GM18907 (cell line): ENCODE measurements at regions not wholly inside any gene's neighbourhood (a gene's known extent, or its start where the extent isn't known, plus 50 kb on each side); places are given as distances from the start of the nearest gene placed in this dataset.

Experiments used
- ATAC-seq: cut with Tn5 transposase; IDR thresholded peaks from one replicate; pipeline ENCODE4 v1.9.1; 2021; ENCODE audit warnings: mild to moderate bottlenecking, moderate library complexity; ENCODE audit not compliant: unreplicated experiment

DNA sequence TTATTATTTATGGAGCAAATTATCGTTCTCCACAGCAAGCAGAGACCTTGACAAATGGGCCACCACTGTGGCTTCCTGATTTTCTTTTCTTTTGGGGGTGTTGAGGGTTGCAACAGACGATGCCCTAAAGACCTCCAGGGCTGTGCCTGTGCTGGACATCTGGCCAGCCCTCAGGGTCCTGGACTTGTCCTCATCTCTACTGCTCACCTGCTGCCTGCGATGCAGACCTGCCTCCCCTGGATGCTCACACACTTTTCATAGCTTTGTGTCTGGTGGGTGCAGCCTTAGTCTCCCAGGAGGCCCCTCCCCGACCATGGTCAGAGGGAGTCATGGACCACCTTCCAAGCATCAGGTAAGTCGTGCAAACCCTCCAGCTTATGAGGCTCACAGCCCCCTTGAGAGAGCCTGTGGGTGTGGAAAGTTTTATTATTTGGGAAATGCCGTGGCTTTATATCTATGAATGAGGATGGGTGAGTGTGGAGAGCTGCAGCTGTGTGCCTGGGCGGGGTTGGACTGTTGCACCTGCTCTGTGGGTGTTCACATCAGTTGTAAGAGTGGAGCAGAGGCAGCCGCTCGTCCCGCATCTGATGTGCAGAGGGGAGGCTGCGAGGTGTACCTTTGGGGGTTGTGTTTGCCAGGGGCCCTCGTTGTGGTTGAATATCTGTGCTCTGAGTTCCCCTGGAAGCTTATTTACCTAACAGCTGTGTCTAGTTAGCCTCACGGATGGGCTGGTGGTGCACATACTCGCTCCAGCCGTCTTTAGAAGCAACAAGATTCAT is 126.3 kb upstream of the IRX4 start:
- ATAC-seq = no peak

GRCh38 chr5:2007878-2008501 is 125.3 kb upstream of the IRX4 start:
- ATAC-seq = no peak

- no peak for ATAC-seq
These were observed 124.8 kb upstream of the IRX4 start for GRCh38 chr5:2007496-2007877.

DNA sequence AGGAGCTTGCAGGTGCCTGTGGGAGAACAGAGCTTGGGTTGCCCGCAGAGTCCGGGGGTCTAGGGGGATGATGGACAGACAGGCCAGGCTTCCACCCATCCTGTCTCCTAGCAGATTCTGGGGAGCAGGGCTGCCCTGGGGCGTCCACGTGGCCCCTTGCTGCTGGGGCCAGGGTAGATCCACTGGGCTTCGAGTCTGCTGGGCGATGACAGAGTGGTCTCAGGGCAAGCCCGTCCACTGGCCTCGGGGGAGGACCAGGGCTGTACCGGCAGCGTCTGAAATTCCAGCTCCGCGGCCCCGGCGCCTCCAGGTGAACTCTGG is 124.2 kb upstream of the IRX4 start:
- ATAC-seq = no peak

GRCh38 chr5:2006193-2006970 is 123.7 kb upstream of the IRX4 start:
- no peak for ATAC-seq

DNA sequence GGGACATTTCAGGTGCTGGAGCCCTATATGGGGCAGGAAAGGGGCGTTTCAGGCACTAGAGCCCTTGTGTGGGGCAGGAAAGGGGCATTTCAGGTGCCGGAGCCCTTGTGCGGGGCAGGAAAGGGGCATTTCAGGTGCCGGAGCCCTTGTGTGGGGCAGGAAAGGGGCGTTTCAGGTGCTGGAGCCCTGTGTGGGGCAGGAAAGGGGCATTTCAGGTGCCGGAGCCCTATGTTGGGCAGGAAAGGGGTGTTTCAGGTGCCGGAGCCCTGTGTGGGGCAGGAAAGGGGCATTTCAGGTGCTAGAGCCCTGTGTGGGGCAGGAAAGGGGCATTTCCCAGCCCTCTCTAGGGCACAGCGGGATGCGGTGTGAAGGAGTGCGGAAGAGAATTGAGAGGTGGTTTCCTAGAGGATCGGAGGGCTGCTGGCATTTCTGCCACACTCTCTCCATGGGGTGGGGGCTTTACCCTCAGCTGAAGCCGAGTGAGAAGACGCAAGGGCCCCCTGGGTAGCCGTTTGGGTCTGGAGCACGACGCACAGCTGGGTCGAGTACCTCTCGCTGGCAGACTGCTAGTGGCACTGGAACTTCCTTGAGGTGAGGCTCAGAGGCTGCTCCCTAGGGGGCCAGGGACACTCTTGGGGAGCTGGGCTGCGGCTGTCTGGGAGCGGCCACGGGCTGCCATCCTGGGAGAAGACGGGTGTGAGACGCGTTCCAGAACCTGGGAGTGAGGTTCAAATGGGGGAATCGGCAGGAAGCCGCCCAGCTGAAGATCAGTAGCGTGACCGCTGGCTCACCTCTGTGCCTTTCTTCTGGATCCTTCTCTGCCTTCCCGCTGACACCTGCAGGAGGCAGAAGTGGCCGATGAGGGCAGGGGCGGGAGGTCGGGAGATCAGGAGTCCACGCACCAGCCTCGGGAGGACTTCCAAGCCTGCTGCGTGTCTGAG is 122.6 kb upstream of the IRX4 start:
- no peak for ATAC-seq

DNA sequence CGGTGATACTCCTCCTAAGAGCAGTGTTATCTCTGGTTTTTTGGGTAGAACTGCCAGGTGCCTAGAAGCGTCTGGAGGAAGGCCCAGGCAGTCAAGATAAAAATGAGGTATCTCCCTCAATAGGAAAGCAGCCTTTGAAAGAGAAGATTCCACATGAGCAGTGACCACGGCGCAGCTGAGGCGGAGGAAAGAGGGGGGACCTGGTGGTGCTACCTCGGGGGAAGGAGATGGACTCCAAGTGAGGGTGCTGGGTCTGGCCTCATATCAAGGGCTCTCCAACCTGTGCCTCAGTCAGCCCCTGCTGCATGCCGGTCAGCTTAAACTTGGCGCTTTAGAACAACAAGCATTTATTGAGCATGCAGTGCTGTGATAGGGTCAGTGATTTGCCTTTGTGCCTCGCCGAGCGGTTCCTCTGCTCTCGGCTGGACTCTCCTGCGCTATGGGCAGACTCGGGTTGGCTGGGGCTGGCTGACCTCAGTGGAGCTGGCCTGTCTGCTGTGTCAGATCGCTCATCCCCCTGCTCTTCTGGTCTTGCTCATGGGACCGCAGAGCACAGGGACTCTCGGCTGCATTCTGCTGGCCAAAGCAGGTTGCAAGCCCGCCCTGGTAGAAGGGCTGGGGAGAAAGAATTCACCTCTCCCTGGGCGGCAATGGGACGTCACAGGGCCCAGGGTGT is 121.1 kb upstream of the IRX4 start:
- ATAC-seq = no peak

- no peak for ATAC-seq
These were observed 120.5 kb upstream of the IRX4 start for GRCh38 chr5:2003206-2003605.

DNA sequence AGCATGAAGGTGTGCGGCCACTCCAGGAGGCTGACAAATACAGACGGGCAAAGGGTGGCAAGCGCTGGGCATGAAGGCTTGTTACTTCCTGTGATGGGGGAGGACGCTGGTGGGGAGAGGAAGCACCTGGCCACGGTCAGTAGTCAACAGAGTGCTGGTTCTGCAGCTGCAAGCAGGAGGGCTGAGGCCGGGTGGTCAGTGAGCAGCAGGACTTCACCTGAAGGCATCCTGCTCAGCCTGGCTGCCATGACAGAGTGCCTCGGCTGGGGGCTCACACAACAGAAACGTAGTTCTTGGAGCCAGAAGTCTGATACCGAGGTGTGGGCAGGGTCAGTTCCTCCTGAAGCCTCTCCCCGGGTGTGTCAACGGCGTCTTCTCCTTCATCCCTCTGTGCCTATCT is 118.6 kb upstream of the IRX4 start:
- ATAC-seq = no peak

DNA sequence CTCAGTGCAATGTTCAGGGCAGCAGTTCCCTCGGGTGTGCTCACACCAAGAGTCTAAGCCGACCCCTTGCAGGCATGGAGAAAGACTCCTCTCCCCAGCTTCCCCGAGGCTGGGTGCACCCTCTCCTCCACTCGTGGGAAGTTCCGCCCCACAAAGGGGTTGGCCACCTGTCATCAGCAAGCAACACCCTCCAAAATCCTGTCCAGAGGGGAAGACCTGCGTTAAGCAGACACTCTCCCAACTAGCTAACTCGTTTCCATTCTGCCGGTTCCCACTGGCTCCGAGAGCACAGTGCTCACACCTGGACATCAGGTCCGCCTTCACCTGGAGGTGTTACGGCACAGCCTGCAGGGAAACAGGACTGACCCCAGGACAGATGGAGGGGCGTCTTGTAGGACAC is 117.9 kb upstream of the IRX4 start:
- ATAC-seq = no peak

- ATAC-seq = no peak
These were observed 117.1 kb upstream of the IRX4 start for GRCh38 chr5:1999794-2000193.

GRCh38 chr5:1998716-1999317 is 116.1 kb upstream of the IRX4 start:
- no peak for ATAC-seq

- ATAC-seq = no peak
These were observed 115.6 kb upstream of the IRX4 start for GRCh38 chr5:1998348-1998669.

DNA sequence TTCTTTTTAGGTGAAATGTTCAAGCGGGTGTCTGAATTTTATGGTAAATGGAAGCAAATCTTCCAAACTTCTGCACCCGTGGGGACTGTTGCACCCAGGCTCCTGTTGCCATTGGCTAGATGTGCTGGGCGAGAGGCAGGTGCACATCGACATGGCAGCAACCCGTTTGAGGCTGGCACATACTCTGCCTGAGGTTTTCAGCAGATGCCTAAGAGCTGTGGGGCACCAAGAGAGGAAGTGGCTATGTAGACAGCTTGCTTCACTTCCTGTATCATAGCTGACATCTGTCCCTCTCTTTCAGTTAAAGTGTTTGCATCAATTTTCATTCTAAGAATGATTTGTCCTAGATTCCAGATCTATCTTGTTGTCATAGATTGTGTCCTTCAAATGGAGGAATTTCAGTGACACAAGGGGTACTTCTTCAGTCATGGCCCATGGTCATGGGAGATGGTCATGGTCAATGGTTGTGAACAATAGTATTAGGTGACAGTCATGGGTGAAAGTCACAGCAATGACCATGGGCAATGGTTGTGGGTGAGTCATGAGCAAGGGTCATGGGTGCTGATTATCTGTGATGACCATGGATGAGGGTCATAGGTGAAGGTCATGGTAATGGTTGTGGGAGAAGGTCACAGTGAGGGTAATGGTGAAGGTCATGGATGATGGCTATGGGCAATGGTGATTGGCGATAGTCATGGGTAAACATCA is 115.1 kb upstream of the IRX4 start:
- ATAC-seq = no peak

- ATAC-seq = no peak
These were observed 112.8 kb upstream of the IRX4 start for GRCh38 chr5:1995491-1995890.

- no peak for ATAC-seq
These were observed 104.7 kb upstream of the IRX4 start for GRCh38 chr5:1987471-1987870.

DNA sequence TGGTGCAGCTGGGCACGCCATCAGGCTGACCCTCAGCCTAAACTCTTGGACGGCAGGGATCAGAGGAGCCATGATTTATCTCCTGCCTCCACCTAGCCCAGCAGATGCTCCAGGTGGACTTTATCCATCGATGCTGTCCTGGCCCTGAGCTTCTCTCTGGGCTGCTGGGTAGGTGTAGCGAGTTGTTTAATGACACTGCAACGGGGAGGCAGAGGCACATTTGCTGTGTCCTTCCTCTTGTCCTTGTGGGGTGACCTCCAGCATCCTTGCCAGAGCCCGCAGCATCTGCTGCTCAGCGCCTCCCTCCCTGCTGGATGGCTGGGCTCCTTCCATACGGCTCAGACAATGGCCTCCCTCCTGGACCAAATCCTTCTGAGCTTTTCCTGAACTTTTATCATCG is 103.1 kb upstream of the IRX4 start:
- ATAC-seq = no peak

- no peak for ATAC-seq
These were observed 101.4 kb upstream of the IRX4 start for GRCh38 chr5:1983919-1984695.

GRCh38 chr5:1983401-1983800 is 100.7 kb upstream of the IRX4 start:
- ATAC-seq = no peak
